ENCODE measurements at regions not wholly inside any gene's neighbourhood (a gene's known extent, or its start where the extent isn't known, plus 50 kb on each side); places are given as distances from the start of the nearest gene placed in this dataset.

DNA sequence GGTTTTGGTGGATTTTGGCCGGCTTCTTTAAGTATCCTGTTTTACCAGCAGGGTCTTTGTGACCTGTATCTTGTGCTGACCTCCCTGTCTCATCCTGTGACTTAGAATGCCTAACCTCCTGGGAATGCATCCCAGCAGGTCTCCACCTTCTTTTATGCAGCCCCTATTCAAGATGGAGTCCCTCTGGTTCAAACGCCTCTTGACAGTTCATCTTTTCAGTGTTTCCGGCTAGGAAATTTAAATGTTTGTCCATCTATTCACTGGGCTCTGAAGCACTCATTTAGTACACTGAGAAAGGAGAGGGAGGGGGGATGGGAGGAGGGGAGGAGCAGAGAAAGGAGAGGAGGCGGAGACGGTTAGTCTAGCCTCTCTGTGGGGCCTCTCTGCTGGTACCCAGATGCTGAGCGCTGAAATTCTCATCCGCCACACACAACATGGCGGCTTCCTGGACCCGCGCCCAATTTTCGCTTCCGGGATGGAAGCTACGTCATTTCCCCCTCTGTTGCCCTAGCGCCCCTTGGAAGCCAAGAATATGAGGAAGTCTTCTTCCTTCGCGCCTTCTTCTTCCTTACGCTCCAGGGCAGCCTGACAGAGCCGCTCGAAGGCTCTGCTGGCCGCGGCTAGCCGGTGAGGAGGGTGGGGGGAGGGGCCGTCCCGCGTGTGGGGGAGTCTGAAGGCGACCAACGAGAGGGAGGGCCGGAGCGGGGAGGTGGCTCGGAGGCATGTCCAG lies 69.0 kb upstream of the SYT13 start:
- no peak for TF ChIP-seq GLIS3 (CRISPR knock-in tag; IDR thresholded peaks at IDR 0.05)
- TF ChIP-seq TOX (CRISPR knock-in tag; IDR thresholded peaks at IDR 0.05; ENCODE audit: borderline replicate concordance) = no peak
- 0 out of 2 replicates have a peak, but pooled peaks have one; percentile 4 for TF ChIP-seq ZNF70 (CRISPR knock-in tag; IDR thresholded peaks at IDR 0.05)
- no peak for TF ChIP-seq ZC3H10 (CRISPR knock-in tag; IDR thresholded peaks at IDR 0.05)
- TF ChIP-seq ZFP30 (CRISPR knock-in tag; IDR thresholded peaks at IDR 0.05) = no peak
- peak; percentile 63; the same call in 1 of the 2 replicates for TF ChIP-seq CSDC2 (CRISPR knock-in tag; IDR thresholded peaks at IDR 0.05)
- TF ChIP-seq, protein P1, sequence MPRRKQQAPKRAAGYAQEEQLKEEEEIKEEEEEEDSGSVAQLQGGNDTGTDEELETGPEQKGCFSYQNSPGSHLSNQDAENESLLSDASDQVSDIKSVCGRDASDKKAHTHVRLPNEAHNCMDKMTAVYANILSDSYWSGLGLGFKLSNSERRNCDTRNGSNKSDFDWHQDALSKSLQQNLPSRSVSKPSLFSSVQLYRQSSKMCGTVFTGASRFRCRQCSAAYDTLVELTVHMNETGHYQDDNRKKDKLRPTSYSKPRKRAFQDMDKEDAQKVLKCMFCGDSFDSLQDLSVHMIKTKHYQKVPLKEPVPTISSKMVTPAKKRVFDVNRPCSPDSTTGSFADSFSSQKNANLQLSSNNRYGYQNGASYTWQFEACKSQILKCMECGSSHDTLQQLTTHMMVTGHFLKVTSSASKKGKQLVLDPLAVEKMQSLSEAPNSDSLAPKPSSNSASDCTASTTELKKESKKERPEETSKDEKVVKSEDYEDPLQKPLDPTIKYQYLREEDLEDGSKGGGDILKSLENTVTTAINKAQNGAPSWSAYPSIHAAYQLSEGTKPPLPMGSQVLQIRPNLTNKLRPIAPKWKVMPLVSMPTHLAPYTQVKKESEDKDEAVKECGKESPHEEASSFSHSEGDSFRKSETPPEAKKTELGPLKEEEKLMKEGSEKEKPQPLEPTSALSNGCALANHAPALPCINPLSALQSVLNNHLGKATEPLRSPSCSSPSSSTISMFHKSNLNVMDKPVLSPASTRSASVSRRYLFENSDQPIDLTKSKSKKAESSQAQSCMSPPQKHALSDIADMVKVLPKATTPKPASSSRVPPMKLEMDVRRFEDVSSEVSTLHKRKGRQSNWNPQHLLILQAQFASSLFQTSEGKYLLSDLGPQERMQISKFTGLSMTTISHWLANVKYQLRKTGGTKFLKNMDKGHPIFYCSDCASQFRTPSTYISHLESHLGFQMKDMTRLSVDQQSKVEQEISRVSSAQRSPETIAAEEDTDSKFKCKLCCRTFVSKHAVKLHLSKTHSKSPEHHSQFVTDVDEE (CRISPR knock-in tag; IDR thresholded peaks at IDR 0.05) = peak; percentile 57; the same call in 1 of the 2 replicates
- TF ChIP-seq ZNF8 (CRISPR knock-in tag; IDR thresholded peaks at IDR 0.05) = no peak
- peak; percentile 58; the same call in 1 of the 2 replicates for TF ChIP-seq SNAI2 (CRISPR knock-in tag; IDR thresholded peaks at IDR 0.05)
- TF ChIP-seq, protein P2, sequence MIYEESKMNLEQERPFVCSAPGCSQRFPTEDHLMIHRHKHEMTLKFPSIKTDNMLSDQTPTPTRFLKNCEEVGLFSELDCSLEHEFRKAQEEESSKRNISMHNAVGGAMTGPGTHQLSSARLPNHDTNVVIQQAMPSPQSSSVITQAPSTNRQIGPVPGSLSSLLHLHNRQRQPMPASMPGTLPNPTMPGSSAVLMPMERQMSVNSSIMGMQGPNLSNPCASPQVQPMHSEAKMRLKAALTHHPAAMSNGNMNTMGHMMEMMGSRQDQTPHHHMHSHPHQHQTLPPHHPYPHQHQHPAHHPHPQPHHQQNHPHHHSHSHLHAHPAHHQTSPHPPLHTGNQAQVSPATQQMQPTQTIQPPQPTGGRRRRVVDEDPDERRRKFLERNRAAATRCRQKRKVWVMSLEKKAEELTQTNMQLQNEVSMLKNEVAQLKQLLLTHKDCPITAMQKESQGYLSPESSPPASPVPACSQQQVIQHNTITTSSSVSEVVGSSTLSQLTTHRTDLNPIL (CRISPR knock-in tag; IDR thresholded peaks at IDR 0.05; ENCODE audit: low read depth) = 0 out of 2 replicates have a peak, but pooled peaks have one; percentile 11
- TF ChIP-seq PPARA (CRISPR knock-in tag; IDR thresholded peaks at IDR 0.05; ENCODE audit: borderline replicate concordance) = no peak
- no peak; the same call in 1 of the 2 replicates for TF ChIP-seq TCF4 (CRISPR knock-in tag; IDR thresholded peaks at IDR 0.05; ENCODE audit: borderline replicate concordance)
- peak; percentile 26; the same call in 1 of the 2 replicates for TF ChIP-seq ISL1 (CRISPR knock-in tag; IDR thresholded peaks at IDR 0.05)
- TF ChIP-seq RARB (CRISPR knock-in tag; IDR thresholded peaks at IDR 0.05) = no peak
- no peak for TF ChIP-seq BACH2 (CRISPR knock-in tag; IDR thresholded peaks at IDR 0.05; ENCODE audit: borderline replicate concordance)
- TF ChIP-seq, protein P3, sequence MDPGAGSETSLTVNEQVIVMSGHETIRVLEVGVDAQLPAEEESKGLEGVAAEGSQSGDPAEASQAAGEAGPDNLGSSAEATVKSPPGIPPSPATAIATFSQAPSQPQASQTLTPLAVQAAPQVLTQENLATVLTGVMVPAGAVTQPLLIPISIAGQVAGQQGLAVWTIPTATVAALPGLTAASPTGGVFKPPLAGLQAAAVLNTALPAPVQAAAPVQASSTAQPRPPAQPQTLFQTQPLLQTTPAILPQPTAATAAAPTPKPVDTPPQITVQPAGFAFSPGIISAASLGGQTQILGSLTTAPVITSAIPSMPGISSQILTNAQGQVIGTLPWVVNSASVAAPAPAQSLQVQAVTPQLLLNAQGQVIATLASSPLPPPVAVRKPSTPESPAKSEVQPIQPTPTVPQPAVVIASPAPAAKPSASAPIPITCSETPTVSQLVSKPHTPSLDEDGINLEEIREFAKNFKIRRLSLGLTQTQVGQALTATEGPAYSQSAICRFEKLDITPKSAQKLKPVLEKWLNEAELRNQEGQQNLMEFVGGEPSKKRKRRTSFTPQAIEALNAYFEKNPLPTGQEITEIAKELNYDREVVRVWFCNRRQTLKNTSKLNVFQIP (CRISPR knock-in tag; IDR thresholded peaks at IDR 0.05; ENCODE audit: borderline replicate concordance, low read depth) = no peak
- no peak for TF ChIP-seq OSR1 (CRISPR knock-in tag; IDR thresholded peaks at IDR 0.05)
- TF ChIP-seq, protein P4, sequence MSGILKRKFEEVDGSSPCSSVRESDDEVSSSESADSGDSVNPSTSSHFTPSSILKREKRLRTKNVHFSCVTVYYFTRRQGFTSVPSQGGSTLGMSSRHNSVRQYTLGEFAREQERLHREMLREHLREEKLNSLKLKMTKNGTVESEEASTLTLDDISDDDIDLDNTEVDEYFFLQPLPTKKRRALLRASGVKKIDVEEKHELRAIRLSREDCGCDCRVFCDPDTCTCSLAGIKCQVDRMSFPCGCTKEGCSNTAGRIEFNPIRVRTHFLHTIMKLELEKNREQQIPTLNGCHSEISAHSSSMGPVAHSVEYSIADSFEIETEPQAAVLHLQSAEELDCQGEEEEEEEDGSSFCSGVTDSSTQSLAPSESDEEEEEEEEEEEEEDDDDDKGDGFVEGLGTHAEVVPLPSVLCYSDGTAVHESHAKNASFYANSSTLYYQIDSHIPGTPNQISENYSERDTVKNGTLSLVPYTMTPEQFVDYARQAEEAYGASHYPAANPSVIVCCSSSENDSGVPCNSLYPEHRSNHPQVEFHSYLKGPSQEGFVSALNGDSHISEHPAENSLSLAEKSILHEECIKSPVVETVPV (CRISPR knock-in tag; IDR thresholded peaks at IDR 0.05) = no peak
- no peak for TF ChIP-seq ESRRG (CRISPR knock-in tag; IDR thresholded peaks at IDR 0.05)
- no peak for TF ChIP-seq ARNTL (CRISPR knock-in tag; IDR thresholded peaks at IDR 0.05; ENCODE audit: borderline replicate concordance, low read depth)
- TF ChIP-seq ZNF565 (CRISPR knock-in tag; conservative IDR thresholded peaks at IDR 0.05; ENCODE audit: low read depth) = no peak
- no peak for TF ChIP-seq ZFP3 (CRISPR knock-in tag; IDR thresholded peaks at IDR 0.05)
- TF ChIP-seq, protein P5, sequence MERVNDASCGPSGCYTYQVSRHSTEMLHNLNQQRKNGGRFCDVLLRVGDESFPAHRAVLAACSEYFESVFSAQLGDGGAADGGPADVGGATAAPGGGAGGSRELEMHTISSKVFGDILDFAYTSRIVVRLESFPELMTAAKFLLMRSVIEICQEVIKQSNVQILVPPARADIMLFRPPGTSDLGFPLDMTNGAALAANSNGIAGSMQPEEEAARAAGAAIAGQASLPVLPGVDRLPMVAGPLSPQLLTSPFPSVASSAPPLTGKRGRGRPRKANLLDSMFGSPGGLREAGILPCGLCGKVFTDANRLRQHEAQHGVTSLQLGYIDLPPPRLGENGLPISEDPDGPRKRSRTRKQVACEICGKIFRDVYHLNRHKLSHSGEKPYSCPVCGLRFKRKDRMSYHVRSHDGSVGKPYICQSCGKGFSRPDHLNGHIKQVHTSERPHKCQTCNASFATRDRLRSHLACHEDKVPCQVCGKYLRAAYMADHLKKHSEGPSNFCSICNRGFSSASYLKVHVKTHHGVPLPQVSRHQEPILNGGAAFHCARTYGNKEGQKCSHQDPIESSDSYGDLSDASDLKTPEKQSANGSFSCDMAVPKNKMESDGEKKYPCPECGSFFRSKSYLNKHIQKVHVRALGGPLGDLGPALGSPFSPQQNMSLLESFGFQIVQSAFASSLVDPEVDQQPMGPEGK (CRISPR knock-in tag; IDR thresholded peaks at IDR 0.05; ENCODE audit: borderline replicate concordance) = no peak
- ATAC-seq = peak; percentile 86

DNA sequence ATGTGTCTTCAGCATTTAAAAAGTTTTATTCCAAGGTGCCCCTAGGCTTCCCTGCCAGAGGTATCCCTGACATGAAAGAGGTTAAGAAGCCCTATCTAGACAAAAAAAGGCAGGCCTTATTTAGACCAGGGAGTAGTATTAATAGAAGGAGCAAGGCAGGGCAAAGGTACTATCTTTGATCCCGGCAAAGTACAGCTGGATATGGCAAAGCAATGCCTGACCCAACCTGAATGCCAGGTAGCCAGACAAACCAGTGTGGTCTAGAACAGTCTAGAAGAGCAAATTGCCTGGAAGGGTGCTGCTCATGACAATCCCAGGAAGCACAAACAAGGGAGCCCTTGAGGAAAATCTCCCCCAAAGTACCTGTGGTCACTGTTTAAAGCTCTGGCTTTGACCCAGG lies 62.6 kb upstream of the SYT13 start:
- ATAC-seq = no peak
- no peak for TF ChIP-seq ZNF565 (CRISPR knock-in tag; conservative IDR thresholded peaks at IDR 0.05; ENCODE audit: low read depth)
- TF ChIP-seq ESRRG (CRISPR knock-in tag; IDR thresholded peaks at IDR 0.05) = no peak
- TF ChIP-seq, protein P4 (CRISPR knock-in tag; IDR thresholded peaks at IDR 0.05) = no peak
- TF ChIP-seq TOX (CRISPR knock-in tag; IDR thresholded peaks at IDR 0.05; ENCODE audit: borderline replicate concordance) = no peak
- TF ChIP-seq, protein P5 (CRISPR knock-in tag; IDR thresholded peaks at IDR 0.05; ENCODE audit: borderline replicate concordance) = no peak
- no peak for TF ChIP-seq GLIS3 (CRISPR knock-in tag; IDR thresholded peaks at IDR 0.05)
- TF ChIP-seq, protein P2 (CRISPR knock-in tag; IDR thresholded peaks at IDR 0.05; ENCODE audit: low read depth) = no peak
- no peak for TF ChIP-seq OSR1 (CRISPR knock-in tag; IDR thresholded peaks at IDR 0.05)
- TF ChIP-seq SNAI2 (CRISPR knock-in tag; IDR thresholded peaks at IDR 0.05) = no peak
- TF ChIP-seq ZFP30 (CRISPR knock-in tag; IDR thresholded peaks at IDR 0.05) = no peak
- TF ChIP-seq ISL1 (CRISPR knock-in tag; IDR thresholded peaks at IDR 0.05) = no peak
- no peak for TF ChIP-seq ZNF8 (CRISPR knock-in tag; IDR thresholded peaks at IDR 0.05)
- no peak for TF ChIP-seq BACH2 (CRISPR knock-in tag; IDR thresholded peaks at IDR 0.05; ENCODE audit: borderline replicate concordance)
